SKM-1 (cell line): ENCODE measurements at regions not wholly inside any gene's neighbourhood (a gene's known extent, or its start where the extent isn't known, plus 50 kb on each side); places are given as distances from the start of the nearest gene placed in this dataset.

Experiments
- DNase-seq: peaks from one replicate; lab custom pipeline; 2025; ENCODE audit not compliant: unreplicated experiment; lab: John Stamatoyannopoulos, UW

DNA sequence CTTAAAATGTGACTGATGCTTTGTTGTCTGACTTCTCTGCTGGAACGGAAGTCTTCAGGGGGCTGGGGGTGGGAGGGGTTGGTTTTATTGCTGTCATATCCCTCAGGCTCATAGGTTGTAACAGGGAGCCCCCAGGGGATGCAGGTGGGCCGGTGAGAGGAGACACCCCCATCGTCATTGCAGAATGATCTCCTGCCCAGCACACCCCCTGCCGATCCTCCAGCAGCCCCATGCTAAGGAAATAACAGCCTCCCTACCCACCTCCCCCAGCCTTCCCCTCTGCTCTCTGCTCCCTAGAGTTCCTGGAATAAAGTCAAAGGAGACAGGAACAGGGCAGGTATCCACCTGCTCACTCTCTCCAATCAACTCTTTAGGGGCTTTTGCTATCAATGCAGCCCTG lies 270.1 kb upstream of the TNRC6C start:
- DNase-seq, result no peak

DNA sequence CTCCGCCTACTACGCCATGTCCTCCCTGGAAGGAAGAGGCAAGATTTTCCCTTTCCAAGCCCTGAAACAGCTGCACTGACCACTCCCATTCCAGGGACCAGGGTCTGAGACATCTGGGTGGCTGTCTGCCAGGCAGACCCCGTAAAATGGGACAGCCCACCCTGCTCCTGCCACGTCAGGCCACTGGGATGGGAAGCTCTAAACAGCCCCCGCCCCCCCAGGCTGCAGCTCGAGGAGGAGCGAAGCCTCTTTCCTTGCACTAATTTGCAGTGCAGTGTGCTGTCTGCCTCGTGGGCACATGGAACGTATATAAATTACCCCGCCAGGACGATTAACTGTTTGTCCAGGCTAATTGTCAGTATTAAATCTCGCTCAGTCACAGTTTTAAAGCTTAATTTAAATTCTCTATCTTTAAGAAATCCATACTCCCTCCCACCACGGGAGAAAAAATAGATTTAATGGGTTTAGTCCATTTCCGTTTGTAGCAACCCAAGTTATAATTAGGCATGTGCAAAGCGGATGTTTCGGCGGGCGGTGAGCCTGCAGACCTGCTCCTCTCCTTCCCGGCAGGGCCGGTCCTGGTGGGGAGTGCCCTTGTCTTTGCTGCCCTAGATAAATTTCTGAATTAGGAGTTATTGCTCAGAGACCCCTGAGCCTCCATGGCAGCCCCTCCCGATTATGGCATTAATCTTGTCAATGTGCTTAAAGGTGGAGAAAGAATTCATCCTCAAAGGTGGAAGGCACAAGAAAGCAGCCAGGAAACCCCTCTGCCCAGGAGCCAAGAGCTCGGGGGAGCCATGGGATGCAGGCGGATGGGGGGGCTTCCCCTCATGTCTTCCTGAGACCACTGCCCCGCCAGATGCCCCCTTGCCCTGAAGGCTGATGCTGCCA lies 268.0 kb upstream of the TNRC6C start:
- DNase-seq, result no peak

DNA sequence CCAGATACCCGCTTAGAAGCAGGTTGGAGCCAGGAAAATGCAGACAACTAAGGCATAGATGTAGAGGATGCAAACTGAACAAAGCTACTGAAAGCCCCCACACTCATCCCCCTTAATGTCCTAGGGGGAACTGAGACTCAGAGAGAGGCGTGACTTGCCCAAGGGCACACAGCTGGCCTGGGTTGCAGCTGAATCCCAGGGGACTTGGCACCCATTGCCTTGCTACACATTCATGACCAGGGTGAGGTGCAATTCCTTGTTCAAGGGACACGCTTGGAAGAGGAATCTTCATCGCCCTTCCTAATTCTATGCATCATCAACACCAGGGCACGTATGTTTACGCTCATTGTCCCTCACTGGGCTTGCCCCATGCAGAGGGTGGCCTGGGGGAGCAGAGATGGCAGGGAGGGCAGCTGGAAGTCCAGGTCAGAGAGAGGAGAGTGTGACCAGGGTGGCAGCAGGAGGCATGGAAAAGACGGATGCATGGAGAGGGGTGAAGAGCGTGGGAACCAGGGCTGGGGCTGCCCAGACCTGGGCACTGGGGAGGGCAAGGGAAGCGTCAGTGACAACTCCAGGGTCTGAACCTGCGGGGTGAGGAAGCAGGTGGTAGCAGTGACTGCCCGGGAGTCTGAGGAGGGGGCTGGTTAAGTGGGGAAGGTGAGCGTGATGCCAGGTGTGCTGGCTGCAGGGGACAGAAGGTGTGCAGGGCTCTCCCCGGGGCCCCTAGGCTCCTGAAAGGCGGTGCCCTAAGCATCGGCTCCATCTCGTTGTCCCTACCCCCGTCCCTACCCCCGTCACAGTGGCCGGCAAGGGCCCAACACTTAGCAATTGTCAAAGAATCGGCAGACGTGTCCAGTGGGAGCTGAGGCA lies 267.1 kb upstream of the TNRC6C start:
- DNase-seq, result no peak

DNA sequence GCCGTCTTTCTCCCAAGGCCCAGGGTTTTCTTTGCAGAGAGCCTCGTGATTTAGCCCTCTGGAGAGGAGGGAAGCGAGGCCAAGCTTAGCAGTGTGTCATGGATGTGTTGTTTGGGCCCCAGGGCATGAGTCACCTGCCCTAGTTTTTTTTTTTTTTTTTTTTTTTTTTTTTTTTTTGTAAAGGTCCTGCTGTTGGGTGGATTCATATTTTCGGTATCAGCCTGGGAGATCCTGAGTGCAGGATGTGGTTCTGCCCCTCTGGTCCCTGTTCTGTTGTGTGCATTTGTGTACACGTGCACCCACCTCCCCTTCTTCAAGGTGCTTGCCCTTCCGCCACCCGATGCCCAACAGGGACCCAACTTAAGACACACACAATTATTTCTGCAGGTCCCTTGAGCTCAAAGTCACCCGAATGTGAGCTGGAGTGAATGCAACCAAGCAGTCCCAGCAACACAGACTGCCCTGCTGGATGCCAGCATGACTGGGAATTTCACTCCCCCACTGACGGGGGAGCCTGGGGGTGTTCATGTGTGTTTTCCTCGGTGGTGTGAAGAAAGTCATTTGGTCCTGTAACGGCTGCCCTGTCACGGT lies 265.8 kb upstream of the TNRC6C start:
- DNase-seq, result no peak

DNA sequence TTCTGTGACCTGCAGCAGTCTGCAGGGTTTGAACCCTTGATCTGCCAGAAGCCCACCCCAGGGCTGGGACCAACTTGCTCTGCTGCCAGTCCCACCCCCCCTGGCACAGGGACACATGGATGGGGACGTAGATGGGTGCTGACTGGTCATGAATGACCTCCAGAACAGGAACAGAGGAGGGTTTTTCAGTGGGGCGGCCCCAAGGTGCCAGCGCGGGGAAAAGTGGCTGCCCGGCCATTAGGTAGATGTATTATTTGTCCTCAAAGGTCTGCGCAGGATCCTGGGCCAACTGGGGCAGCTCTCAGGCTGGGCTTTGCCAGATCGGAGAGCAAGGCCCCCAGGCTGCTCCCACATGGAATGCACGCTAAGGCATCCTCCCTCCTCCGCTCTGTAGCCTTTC lies 265.2 kb upstream of the TNRC6C start:
- no peak for DNase-seq

DNA sequence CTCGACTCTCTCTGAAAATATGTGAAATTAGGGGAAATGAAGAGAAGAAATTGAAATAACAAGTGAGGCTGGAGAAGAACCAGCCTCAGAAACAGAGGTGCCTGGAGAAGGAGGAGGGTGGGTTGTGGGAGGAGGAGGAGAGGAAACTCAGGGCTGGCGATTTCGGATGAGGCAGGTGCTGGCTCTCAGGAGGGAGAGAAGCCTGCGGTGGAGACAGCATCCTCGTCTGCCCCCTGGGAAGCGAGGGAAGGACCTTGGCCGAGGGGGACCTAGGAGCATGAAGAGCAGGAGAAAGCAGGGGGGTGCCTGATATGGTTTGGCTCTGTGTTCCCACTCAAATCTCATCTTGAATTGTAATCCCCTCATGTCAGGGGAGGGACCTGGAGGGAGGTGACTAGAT lies 264.7 kb upstream of the TNRC6C start:
- DNase-seq, result no peak

DNA sequence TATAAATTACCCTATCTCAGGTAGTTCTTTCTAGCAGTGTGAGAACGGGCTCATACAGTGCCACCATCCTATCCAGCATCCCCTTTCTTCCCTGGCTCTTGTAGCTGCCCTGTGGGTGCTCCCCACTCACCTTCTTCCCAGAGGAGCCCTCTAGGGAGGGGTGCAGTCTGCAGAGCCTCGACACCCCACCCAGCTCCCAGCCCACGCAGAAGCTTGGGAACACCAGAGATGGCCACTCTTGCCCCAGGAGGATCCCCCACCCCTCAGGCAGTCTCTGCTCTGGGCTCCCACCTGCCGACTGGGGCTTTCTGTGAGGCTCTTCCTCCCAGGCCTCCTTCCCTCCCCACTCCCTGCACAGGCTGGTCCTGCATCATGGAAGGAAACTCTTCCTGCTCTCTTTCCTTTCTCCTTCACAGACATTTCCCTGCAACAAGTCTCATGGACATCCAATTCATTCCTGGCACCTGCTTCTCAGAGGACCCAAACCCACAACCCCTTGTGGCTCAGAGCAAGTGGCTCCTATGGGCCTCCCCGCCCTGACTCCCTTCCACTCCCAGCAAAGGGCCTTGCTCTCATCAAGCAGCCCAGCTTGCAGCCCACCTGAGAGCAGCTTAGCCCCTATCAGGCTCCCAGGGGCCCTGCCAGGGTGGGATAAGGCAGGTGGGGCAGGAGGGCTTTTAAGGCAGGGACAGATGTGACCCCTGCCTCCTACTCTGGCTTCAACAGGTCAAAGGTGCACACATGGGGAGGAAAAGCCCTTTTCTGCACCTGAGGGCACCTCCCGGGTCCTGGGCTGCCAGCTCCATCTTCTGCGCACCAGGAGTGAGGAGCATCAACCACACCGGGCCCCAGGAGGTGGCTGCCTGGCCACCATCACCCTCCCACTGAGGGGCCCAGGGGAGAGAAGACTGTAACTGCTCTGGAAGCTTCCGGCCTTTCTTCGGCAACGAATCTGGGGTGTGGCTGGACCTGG lies 263.8 kb upstream of the TNRC6C start:
- DNase-seq, result no peak

DNA sequence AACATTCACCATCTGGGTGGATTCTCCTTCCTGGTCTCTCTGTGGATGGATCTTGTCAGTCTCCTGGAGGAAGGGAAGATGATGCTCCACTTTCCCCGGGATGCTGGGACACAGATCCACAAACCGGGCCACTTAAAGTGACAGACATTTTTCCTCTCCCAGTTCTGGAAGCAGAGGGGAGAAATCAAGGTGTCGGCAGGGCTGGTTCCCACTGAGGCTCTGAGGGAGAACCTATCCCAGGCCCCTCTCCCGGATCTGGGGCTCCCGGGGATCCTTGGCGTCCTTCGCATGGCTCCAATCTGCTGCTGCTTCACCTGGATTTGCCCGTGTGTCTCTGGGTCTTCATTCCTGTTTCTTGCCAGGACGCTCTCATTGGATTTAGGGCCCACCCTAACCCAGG lies 263.1 kb upstream of the TNRC6C start:
- DNase-seq, result no peak

DNA sequence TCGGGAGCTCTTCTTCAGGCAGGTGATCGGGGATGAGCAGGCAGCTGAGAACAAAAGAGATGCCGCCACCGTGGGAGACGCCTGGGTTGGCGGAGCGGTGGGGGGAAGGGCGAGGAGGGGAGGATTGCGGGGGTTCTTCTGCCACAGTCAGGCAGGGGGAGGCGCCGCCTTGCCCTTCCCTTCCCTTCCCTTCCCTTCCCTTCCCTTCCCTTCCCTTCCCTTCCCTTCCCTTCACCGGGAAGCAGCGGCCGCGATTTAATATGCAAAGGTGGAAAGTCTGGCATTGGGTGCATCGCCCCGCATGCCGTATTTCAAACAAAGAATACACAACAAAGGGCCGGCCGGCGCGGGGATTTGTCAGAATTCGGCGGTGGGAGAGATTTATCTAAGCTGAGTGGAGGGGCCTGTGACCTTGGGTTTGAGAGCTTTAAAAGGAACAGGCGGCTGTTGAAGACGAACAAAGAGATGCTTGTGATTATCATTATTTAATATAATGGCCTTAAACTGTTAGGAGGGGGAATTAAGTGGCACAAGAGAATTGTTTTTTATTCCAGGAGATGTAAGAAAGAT lies 262.3 kb upstream of the TNRC6C start:
- no peak for DNase-seq

DNA sequence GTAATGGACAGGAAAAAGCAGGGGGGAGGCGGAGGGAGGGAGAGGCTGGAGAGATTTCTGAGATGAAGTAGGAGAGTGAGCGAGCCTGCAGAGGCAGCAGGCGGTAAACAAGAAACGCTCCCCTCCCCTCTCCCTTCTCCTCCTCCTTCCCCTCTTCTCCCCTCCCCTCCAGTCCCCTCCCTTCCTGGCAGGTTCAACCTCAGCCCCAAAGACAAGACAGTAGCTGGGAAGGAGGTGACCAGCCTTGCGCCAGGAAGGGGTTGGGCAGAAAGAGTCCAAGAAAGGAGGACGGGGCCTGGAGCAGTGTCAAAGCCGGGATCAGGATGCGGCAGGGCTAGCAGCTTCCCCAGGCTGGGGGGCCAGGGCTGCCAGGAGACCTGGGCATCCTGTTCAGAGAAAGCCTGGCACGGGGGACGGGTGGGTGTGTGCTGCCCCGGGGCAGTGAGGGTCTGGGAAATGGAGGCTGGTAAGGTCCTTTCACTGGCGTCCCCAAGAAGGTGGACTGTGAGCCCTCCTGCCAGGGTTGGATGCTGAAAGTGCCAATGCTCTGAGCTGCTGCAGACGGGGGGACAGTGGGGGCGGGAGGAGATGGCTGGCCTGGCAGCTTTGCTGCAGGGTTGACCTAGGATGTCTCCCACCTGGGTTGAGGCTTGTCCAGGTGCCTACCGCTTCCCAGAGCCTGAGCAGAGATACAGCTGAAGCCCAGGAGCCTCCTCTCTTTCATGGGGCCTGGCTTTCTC lies 261.6 kb upstream of the TNRC6C start:
- DNase-seq, result no peak

DNA sequence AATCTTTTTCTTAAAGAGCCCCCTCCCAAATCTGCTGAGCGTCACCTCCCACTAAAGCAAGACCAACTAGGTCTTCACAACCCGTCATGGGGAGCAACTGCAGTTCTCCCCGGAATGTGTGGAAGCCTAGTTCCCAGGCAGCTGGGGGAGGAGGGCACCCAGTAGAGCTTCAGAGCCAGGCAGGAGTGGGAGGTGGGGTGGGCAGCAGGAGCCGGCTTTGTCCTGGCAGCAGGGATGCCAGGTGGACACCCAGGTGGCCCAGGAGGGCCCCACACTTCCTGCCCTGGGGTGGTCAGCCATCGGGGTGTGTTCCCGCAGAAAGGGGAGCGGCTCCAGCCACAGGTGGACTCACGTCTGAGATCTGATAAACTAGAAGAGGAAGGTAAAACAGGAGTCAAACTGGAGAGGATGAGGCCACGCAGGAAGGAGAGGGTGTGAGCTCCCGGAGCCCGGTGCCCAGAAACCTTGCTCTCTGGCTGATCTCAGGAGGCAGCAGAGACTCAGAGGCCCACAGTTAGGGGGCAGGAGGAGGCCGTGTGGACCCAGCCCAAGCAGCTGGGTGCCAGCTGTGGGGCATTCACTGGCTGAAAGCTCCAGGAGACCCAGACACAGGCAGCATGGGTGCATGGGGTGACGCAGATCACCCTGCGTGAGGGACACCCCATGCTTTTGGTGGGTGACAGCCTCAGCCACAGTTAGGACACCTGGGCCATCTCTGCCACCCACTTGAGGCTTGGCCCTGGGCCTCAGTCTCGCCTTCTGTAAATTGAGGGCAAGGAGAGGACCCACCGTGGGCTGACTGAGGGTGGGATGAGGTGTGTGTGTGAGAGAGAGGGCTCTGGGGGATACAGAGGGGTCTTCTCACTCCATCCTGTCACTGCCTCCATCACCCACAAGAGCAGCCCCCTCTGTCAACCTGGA lies 260.8 kb upstream of the TNRC6C start:
- no peak for DNase-seq

DNA sequence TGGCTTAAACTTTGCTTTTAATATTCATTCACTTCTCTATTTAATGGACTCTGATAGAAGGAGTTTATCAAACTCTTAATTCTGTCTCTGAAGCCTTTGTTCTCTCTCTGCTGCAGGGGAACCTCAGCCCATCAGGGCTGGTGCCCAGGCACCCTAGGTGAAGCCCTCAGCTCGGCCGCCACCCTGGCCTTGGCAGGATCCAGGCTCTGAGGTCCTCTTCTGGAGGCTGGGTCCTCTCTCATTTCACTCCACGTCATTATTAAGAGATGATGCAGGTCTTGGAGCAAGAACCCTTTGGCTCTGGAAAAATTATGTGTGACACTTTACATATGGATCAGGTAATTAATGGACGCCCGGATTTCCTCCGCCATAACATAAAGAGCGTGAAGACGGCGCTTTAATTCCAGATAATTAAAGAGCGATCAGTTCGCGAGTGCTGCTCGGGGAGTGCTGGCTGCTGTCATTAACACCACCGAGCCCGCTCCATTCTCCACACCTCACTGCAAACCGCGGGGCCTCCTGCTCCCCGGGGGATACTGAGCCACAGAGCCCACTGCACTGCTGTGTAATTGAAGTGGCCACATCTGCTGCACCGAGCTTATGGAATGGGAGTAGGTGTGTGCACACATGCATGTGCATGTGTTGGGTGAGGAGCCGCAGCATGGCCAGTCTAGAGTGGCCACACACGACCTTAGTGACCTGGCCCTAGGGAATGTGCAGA lies 259.4 kb upstream of the TNRC6C start:
- no peak for DNase-seq

DNA sequence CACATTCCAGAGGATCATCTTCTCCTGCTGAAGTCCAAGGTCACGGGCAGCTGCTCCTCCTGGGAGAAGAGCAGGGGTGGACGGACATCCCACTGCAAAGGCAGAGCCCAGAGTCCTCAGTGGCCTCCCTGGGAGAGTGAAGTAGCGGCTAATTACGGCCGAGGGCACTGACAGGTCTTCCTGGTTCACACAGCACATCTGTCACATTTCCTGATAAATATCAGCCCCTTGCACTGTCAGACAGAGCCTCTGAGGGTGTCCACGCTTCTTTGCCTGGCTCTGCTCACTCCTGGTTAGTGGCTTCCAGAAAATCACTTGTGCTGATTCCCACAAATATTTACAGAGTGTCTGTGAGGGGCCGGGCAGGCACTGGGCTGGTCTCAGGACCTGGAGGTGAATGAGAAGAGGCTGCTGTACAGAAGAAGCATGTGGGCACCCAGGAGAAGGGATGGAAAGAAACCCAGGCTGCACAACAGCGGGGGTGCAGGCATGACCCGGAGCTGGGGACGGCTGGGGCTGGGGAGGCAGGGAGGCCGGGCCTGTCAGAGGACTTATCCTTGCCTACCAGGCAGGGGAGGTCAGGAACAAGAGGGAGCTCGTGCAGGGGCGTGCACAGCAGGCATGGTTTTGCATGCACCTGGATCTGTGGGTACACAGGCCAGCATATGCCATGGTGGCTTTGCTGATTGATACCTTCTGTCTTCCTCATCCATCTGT lies 258.2 kb upstream of the TNRC6C start:
- no peak for DNase-seq

DNA sequence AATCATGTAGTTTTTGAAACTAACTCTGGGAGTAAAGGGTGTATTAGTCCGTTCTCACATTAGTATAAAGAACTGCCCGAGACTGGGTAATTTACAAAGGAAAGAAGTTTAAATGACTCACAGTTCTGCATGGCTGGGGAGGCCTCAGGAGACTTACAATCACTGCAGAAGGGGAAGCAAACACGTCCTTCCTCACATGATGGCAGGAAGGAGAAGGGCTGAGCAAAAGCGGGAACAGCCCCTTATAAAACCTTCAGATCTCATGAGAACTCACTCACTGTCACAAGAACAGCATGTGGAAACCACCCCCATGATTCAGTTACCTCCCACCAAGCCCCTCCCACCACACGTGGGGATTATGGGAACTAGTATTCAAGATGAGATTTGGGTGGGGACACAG lies 256.5 kb upstream of the TNRC6C start:
- no peak for DNase-seq

DNA sequence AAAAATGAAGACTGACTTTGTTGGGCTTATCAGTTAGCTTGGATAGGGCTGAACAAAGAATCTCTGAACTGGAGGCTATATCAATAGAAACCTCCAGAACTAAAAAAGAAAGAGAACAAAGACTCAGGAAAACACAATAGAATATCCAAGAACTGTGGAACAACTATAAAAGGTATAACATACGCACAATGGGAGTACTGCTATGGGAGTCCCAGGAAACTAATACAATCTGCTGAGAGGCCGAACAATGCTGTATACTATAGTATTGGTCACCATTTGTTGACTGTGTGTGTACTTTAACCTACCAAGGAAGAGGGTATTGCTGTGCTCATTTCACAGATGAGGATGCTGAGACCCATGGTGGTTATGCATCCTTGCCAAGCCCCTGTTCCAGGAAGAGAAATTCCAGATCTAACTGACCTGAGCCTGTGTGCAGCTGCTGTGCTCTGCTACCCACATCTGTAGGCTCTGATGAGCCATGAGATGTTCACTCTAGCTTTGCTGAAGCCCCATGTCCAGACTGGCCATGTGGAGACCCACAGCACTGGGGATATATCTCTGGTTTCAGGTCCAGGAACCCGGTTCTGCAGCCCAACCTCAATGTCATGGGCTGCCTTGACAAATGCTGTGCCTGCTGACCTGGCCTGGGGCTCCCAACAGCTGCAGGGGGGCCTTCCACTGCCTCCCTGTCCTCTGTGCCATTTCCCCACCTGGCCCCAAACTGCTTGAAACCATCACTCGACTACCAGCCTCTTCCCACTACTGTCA lies 254.3 kb upstream of the TNRC6C start:
- DNase-seq, result no peak

DNA sequence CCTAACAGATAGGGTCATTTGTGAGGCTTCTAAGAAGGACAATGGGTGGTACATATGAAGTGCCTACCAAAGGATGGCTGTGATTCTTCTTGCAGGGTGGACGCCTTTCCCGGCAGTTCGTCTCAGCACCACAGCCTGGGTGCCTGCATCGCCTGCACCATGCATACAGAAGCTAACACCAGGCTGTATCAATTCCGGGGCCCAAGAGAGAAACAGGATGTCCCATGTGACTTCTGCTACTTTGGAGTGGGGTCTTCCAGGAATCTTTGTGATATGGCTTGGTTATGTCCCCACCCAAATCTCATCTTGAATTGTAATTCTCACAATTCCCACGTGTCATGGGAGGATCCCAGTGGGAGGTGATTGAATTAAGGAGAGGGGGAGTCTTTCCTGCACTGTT lies 251.6 kb upstream of the TNRC6C start:
- DNase-seq, result no peak

DNA sequence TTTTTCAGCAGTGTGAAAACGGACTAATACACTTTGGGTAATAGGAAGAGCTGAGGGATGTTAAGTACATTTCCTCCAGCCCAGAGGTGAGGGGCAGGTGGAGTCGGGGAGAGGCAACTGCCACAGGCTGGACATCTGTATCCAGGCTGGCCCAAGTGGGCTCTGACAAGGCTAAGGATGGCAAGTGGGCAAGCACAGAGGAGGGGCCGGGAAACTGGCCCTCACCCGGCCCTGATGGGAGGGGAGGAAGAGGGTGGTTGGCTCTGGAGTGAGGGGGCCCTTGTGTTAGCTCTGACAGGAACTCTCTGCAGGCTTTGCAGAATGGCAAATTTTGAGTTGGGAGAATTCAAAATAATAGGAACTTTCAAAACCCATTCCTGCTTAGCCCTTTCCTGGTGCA lies 251.0 kb upstream of the TNRC6C start:
- no peak for DNase-seq
